BJ (cell line): ENCODE measurements at regions not wholly inside any gene's neighbourhood (a gene's known extent, or its start where the extent isn't known, plus 50 kb on each side); places are given as distances from the start of the nearest gene placed in this dataset.

Experiments
- CTCF ChIA-PET: fragments of 350-600 bp; formaldehyde crosslinking; extraction: SDS; loops from one replicate; lab custom pipeline; 2021; ENCODE audit warnings: antibody characterized with exemption, inconsistent platforms; lab: Yijun Ruan, JAX
- POLR2A ChIA-PET: fragments of 300-600 bp; sonication (Branson Sonifier 250); formaldehyde crosslinking; extraction: SDS; loops from one replicate; lab custom pipeline; 2021; ENCODE audit warnings: antibody characterized with exemption; lab: Charles Lee
- DNase-seq: peaks from one replicate; pipeline ENCODE4 v3.0.0-alpha.2; 2011; ENCODE audit warnings: low read depth
- H3K27me3 ChIP-seq: 2 replicates; pipeline ENCODE4 v1.6.0; 2011; ENCODE audit warnings: low read length; ENCODE audit not compliant: control insufficient read depth, insufficient read depth
- H3K36me3 ChIP-seq: 2 replicates; pipeline ENCODE4 v1.5.1; 2011; ENCODE audit warnings: low read length; ENCODE audit not compliant: control insufficient read depth, insufficient read depth
- H3K4me3 ChIP-seq: 2 replicates; pipeline ENCODE4 v1.5.1; 2011; ENCODE audit warnings: low read depth, mild to moderate bottlenecking, control low read depth, low read length
- TF ChIP-seq, protein P1 (sequence below): IDR thresholded peaks from 2 replicates; pipeline ENCODE4 v1.5.1; 2011; ENCODE audit warnings: low read depth, mild to moderate bottlenecking, control low read depth, inconsistent platforms, low read length, moderate library complexity; ENCODE audit not compliant: insufficient read depth

DNA sequence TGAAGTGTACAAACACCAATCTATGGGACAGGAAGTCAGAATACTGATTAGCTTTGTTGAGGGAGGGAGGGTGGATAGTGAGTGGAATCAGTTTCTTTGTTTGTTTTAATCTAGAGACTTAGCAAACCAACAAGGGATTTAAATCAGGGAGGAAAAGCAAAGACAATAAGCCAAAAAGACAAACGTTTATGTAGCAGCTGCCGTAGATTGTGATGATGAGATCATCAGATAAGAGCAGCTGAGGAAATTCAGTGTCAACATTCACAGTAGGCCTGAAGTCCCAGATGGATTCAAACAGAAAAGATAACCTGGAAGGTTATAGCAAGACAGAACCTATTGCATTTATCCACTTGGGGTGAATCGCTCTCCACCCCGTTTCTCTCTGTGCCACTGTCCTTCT, 104.9 kb upstream of the SYNDIG1 start:
- ChIA-PET POLR2A (no interaction called here), CTCF (no interaction called here)
- TF ChIP-seq, protein P1, sequence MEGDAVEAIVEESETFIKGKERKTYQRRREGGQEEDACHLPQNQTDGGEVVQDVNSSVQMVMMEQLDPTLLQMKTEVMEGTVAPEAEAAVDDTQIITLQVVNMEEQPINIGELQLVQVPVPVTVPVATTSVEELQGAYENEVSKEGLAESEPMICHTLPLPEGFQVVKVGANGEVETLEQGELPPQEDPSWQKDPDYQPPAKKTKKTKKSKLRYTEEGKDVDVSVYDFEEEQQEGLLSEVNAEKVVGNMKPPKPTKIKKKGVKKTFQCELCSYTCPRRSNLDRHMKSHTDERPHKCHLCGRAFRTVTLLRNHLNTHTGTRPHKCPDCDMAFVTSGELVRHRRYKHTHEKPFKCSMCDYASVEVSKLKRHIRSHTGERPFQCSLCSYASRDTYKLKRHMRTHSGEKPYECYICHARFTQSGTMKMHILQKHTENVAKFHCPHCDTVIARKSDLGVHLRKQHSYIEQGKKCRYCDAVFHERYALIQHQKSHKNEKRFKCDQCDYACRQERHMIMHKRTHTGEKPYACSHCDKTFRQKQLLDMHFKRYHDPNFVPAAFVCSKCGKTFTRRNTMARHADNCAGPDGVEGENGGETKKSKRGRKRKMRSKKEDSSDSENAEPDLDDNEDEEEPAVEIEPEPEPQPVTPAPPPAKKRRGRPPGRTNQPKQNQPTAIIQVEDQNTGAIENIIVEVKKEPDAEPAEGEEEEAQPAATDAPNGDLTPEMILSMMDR: no peak
- no peaks in the 10 kb centered on the region for H3K36me3 ChIP-seq
- DNase-seq: no peak
- no peak overlapping the region for H3K4me3 ChIP-seq
- H3K27me3 ChIP-seq: no peaks in the 10 kb centered on the region

DNA sequence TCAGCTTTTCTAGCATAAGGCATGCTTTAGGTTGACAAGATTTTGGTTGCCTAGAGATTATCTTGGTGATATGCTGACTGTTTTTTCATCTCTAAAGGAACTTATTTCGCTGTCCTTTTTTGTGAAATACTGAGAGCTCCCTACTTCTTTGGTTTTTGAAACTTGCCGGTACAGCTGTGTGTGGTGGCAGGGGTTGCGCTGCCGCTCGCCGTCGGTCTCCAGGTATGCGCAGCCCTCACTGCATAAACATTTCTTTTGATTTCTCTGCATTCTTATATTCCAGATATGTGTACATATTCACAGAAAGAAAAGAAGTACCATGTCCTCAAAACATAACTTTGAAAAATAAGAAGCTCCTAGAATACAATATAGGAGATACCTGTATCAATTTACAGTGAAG, 106.4 kb upstream of the SYNDIG1 start:
- Histone ChIP-seq H3K36me3 (no peaks in the 10 kb centered on the region), H3K27me3 (no peaks in the 10 kb centered on the region), H3K4me3 (no peak overlapping the region)
- TF ChIP-seq, protein P1: no peak
- DNase-seq: no peak
- CTCF ChIA-PET: no interaction called here
- POLR2A ChIA-PET: no interaction called here

DNA sequence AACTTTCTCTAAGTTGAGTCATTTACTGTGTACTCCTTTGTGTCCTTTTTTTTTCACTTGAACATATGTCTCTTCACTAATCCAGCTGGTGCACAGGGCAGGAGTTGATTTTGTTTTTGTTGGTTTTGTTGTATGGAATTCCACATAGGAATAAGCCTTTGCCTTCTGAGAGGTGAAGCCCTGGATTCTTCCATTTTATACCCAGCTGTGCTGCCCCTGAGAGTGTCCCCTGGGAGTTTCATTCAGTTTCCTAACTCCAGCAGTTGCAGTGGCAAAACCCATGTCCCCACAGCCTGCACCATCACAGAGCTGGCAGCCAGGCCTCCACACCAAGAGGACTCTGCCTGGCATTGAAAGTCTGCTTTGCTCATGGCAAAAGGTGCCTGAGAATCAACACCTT, 107.3 kb upstream of the SYNDIG1 start:
- DNase-seq: no peak
- TF ChIP-seq, protein P1: no peak
- Histone ChIP-seq H3K27me3 (no peaks in the 10 kb centered on the region), H3K4me3 (no peak overlapping the region), H3K36me3 (no peaks in the 10 kb centered on the region)
- CTCF ChIA-PET: no interaction called here
- POLR2A ChIA-PET: no interaction called here

DNA sequence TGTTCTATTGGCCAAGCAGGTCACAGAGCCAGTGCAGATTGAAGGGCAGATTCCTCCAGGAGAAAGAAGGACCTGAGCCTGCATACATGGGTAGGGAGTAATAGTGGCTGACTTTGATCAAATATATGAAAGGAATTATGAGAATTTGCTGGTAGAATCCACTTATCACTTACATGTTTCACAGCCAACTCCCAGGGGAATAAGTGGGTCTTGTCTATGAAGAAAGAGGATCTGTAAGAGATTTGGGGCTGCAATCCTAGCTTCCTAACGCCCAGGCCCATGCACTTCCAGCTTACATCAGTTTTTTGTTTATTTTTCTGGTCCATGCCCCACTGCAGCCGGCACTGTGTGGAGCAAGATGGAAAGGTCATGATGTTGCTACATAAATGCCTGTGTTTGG, 107.9 kb upstream of the SYNDIG1 start:
- H3K4me3 ChIP-seq: no peak overlapping the region
- TF ChIP-seq, protein P1: no peak
- DNase-seq: no peak
- ChIA-PET CTCF (no interaction called here), POLR2A (no interaction called here)
- no peaks in the 10 kb centered on the region for H3K36me3 ChIP-seq
- H3K27me3 ChIP-seq: no peaks in the 10 kb centered on the region

DNA sequence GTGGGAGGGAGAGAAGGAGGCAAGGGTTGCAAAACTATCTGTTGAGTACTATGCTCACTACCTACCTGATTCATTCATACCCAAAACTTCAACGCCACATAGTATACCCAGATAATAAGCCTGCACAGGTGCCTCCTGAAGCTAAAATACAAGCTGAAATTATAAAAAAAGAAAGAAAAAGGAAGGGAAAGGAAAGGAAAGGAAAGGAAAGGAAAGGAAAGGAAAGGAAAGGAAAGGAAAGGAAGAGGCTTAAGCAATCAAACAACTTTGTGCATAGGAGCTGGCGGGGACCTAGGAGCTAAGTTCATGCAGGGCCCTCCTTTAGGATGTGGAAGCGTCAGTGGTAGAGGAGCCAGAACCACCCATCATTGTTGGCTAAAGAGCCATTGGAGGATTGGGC, 108.9 kb upstream of the SYNDIG1 start:
- no peak overlapping the region for H3K4me3 ChIP-seq
- no peaks in the 10 kb centered on the region for H3K36me3 ChIP-seq
- no peaks in the 10 kb centered on the region for H3K27me3 ChIP-seq
- DNase-seq: no peak
- CTCF ChIA-PET: interaction anchor here (0.6 kb wide), 1 partner anchor 44 kb away, joined by 3 read pairs; no protein-coding TSS in a partner anchor
- POLR2A ChIA-PET: no interaction called here
- TF ChIP-seq, protein P1: no peak
